SK-N-SH treated with all-trans-retinoic acid at 6 μM for 48 hours (cell line): ENCODE measurements at regions not wholly inside any gene's neighbourhood (a gene's known extent, or its start where the extent isn't known, plus 50 kb on each side); places are given as distances from the start of the nearest gene placed in this dataset.

Experiments
- ATAC-seq: fragments of 200-7000 bp; cut with Tn5 transposase; 3 replicates; pipeline ENCODE4 v1.9.1; 2020; ENCODE audit warnings: mild to moderate bottlenecking, moderate library complexity
- CREB5 ChIP-seq: fragments of 250-450 bp; sonication (Bioruptor Pico); IDR thresholded peaks from 2 replicates; pipeline ENCODE4 v1.5.1; 2020; ENCODE audit warnings: low read depth, mild to moderate bottlenecking, moderate library complexity
- CSDC2 ChIP-seq: fragments of 250-450 bp; sonication (Bioruptor Pico); IDR thresholded peaks from 2 replicates; pipeline ENCODE4 v1.5.0; 2020; ENCODE audit warnings: mild to moderate bottlenecking, moderate library complexity
- CSRNP3 ChIP-seq: fragments of 250-450 bp; sonication (Bioruptor Pico); IDR thresholded peaks from 2 replicates; pipeline ENCODE4 v1.5.1; 2021; ENCODE audit warnings: mild to moderate bottlenecking, moderate library complexity
- GLIS3 ChIP-seq: fragments of 250-450 bp; sonication (Bioruptor Pico); IDR thresholded peaks from 2 replicates; pipeline ENCODE4 v1.5.0; 2020; ENCODE audit warnings: mild to moderate bottlenecking, moderate library complexity
- OSR1 ChIP-seq: fragments of 250-450 bp; sonication (Bioruptor Pico); IDR thresholded peaks from 2 replicates; pipeline ENCODE4 v1.8.0; 2022; ENCODE audit warnings: moderate library complexity, mild to moderate bottlenecking, inconsistent platforms
- PATZ1 ChIP-seq: fragments of 250-450 bp; sonication (Bioruptor Pico); IDR thresholded peaks from 2 replicates; pipeline ENCODE4 v1.8.0; 2020; ENCODE audit warnings: mild to moderate bottlenecking, moderate library complexity, borderline replicate concordance
- POU6F1 ChIP-seq: fragments of 250-450 bp; sonication (Bioruptor Pico); IDR thresholded peaks from 2 replicates; pipeline ENCODE4 v1.8.0; 2021; ENCODE audit warnings: low read depth, mild to moderate bottlenecking, moderate library complexity, borderline replicate concordance
- PPARA ChIP-seq: fragments of 250-450 bp; sonication (Bioruptor Pico); IDR thresholded peaks from 2 replicates; pipeline ENCODE4 v1.5.0; 2020; ENCODE audit warnings: mild to moderate bottlenecking, borderline replicate concordance
- RARB ChIP-seq: fragments of 250-450 bp; sonication (Bioruptor Pico); IDR thresholded peaks from 2 replicates; pipeline ENCODE4 v1.8.0; 2021; ENCODE audit warnings: mild to moderate bottlenecking, moderate library complexity
- SNAI2 ChIP-seq: fragments of 250-450 bp; sonication (Bioruptor Pico); IDR thresholded peaks from 2 replicates; pipeline ENCODE4 v1.5.0; 2020; ENCODE audit warnings: mild to moderate bottlenecking, moderate library complexity
- TCF4 ChIP-seq: fragments of 250-450 bp; sonication (Bioruptor Pico); IDR thresholded peaks from 2 replicates; pipeline ENCODE4 v1.8.0; 2021; ENCODE audit warnings: mild to moderate bottlenecking, moderate library complexity, borderline replicate concordance
- ZC3H10 ChIP-seq: fragments of 250-450 bp; sonication (Bioruptor Pico); IDR thresholded peaks from 2 replicates; pipeline ENCODE4 v1.5.1; 2021; ENCODE audit warnings: mild to moderate bottlenecking, moderate library complexity
- ZFP3 ChIP-seq: fragments of 250-450 bp; sonication (Bioruptor Pico); IDR thresholded peaks from 2 replicates; pipeline ENCODE4 v1.5.0; 2020; ENCODE audit warnings: mild to moderate bottlenecking, moderate library complexity
- ZFP30 ChIP-seq: fragments of 450-650 bp; formaldehyde crosslinking; IDR thresholded peaks from 2 replicates; pipeline ENCODE4 v1.5.0; 2022; ENCODE audit warnings: mild to moderate bottlenecking, moderate library complexity
- ZNF70 ChIP-seq: fragments of 450-650 bp; formaldehyde crosslinking; IDR thresholded peaks from 2 replicates; pipeline ENCODE4 v1.5.0; 2020; ENCODE audit warnings: mild to moderate bottlenecking, moderate library complexity
- ZNF8 ChIP-seq: fragments of 450-650 bp; formaldehyde crosslinking; IDR thresholded peaks from 2 replicates; pipeline ENCODE4 v1.5.0; 2020; ENCODE audit warnings: mild to moderate bottlenecking, moderate library complexity
- TF ChIP-seq, protein P1 (sequence below): fragments of 250-450 bp; sonication (Bioruptor Pico); IDR thresholded peaks from 2 replicates; pipeline ENCODE4 v1.5.0; 2020; ENCODE audit warnings: mild to moderate bottlenecking, moderate library complexity

- TF ChIP-seq CSDC2 (CRISPR knock-in tag) (no peak), ZNF8 (CRISPR knock-in tag) (no peak), CSRNP3 (no peak)
- TF ChIP-seq, protein P1, sequence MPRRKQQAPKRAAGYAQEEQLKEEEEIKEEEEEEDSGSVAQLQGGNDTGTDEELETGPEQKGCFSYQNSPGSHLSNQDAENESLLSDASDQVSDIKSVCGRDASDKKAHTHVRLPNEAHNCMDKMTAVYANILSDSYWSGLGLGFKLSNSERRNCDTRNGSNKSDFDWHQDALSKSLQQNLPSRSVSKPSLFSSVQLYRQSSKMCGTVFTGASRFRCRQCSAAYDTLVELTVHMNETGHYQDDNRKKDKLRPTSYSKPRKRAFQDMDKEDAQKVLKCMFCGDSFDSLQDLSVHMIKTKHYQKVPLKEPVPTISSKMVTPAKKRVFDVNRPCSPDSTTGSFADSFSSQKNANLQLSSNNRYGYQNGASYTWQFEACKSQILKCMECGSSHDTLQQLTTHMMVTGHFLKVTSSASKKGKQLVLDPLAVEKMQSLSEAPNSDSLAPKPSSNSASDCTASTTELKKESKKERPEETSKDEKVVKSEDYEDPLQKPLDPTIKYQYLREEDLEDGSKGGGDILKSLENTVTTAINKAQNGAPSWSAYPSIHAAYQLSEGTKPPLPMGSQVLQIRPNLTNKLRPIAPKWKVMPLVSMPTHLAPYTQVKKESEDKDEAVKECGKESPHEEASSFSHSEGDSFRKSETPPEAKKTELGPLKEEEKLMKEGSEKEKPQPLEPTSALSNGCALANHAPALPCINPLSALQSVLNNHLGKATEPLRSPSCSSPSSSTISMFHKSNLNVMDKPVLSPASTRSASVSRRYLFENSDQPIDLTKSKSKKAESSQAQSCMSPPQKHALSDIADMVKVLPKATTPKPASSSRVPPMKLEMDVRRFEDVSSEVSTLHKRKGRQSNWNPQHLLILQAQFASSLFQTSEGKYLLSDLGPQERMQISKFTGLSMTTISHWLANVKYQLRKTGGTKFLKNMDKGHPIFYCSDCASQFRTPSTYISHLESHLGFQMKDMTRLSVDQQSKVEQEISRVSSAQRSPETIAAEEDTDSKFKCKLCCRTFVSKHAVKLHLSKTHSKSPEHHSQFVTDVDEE (CRISPR knock-in tag): no peak
- no peak for ATAC-seq
Measured at GRCh38 chr10:130769146-130770017, 542.1 kb downstream of the TCERG1L start.

- ATAC-seq: no peak
- TF ChIP-seq, protein P1 (CRISPR knock-in tag): no peak
- no peak for TF ChIP-seq ZFP3 (CRISPR knock-in tag)
- TF ChIP-seq ZNF8 (CRISPR knock-in tag): no peak
- TF ChIP-seq RARB (CRISPR knock-in tag): no peak
- TF ChIP-seq PPARA: no peak
- no peak for TF ChIP-seq CREB5
- TF ChIP-seq OSR1: no peak
- TF ChIP-seq PATZ1 (CRISPR knock-in tag): no peak
- no peak for TF ChIP-seq GLIS3 (CRISPR knock-in tag)
- TF ChIP-seq ZNF70: no peak
- TF ChIP-seq ZFP30 (CRISPR knock-in tag): no peak
- no peak for TF ChIP-seq POU6F1 (CRISPR knock-in tag)
- TF ChIP-seq ZC3H10 (CRISPR knock-in tag): no peak
- no peak for TF ChIP-seq SNAI2
- TF ChIP-seq TCF4 (CRISPR knock-in tag): no peak
Measured at GRCh38 chr10:130770018-130770630, 541.4 kb downstream of the TCERG1L start.
